ENCODE measurements at regions not wholly inside any gene's neighbourhood (a gene's known extent, or its start where the extent isn't known, plus 50 kb on each side); places are given as distances from the start of the nearest gene placed in this dataset.
"Not testable (repeated sequence)": the region's sequence is repeated elsewhere in the genome, so short reads cannot be mapped to it uniquely, and the experiment has no call there.

GRCh38 chr1:64361974-64362373 is 108.0 kb upstream of the CACHD1 start:
- no peak for DNase-seq (ENCODE audit: low spot score)

GRCh38 chr1:64363111-64363510 is 106.8 kb upstream of the CACHD1 start:
- DNase-seq (ENCODE audit: low spot score) = no peak

GRCh38 chr1:64363616-64364015 is 106.3 kb upstream of the CACHD1 start:
- no peak for DNase-seq (ENCODE audit: low spot score)

GRCh38 chr1:64366821-64367220 is 103.1 kb upstream of the CACHD1 start:
- DNase-seq (ENCODE audit: low spot score) = no peak

GRCh38 chr1:64368344-64368743 is 101.6 kb upstream of the CACHD1 start:
- DNase-seq (ENCODE audit: low spot score) = no peak

GRCh38 chr1:64378826-64379225 is 91.1 kb upstream of the CACHD1 start:
- DNase-seq (ENCODE audit: low spot score) = no peak

GRCh38 chr1:64387389-64388285 is 82.3 kb upstream of the CACHD1 start:
- DNase-seq (ENCODE audit: low spot score) = no peak

GRCh38 chr1:64388336-64388735 is 81.6 kb upstream of the CACHD1 start:
- DNase-seq (ENCODE audit: low spot score) = no peak

- no peak for DNase-seq (ENCODE audit: low spot score)
Measured at GRCh38 chr1:64392109-64392508, 77.8 kb upstream of the CACHD1 start.

- DNase-seq (ENCODE audit: low spot score) = no peak
Measured at GRCh38 chr1:64393790-64394189, 76.1 kb upstream of the CACHD1 start.

GRCh38 chr1:64396817-64397216 is 73.1 kb upstream of the CACHD1 start:
- peak; percentile 5 for DNase-seq (ENCODE audit: low spot score)

- DNase-seq (ENCODE audit: low spot score) = no peak
Measured at GRCh38 chr1:64397541-64397940, 72.4 kb upstream of the CACHD1 start.

GRCh38 chr1:64398936-64399335 is 71.0 kb upstream of the CACHD1 start:
- no peak for DNase-seq (ENCODE audit: low spot score)

- no peak for DNase-seq (ENCODE audit: low spot score)
Measured at GRCh38 chr1:64401285-64401684, 68.6 kb upstream of the CACHD1 start.

GRCh38 chr1:64403331-64403730 is 66.6 kb upstream of the CACHD1 start:
- DNase-seq (ENCODE audit: low spot score) = peak; percentile 2

- DNase-seq (ENCODE audit: low spot score) = no peak
Measured at GRCh38 chr1:64404202-64404601, 65.7 kb upstream of the CACHD1 start.

- no peak for DNase-seq (ENCODE audit: low spot score)
Measured at GRCh38 chr1:64405833-64406232, 64.1 kb upstream of the CACHD1 start.

- DNase-seq (ENCODE audit: low spot score) = no peak
Measured at GRCh38 chr1:64410217-64410616, 59.7 kb upstream of the CACHD1 start.

- DNase-seq (ENCODE audit: low spot score) = not testable (repeated sequence)
Measured at GRCh38 chr1:64414855-64415546, 54.9 kb upstream of the CACHD1 start.

- no peak for DNase-seq (ENCODE audit: low spot score)
Measured at GRCh38 chr1:64417803-64418202, 52.1 kb upstream of the CACHD1 start.
